GM23248 (cell line): ENCODE measurements at regions not wholly inside any gene's neighbourhood (a gene's known extent, or its start where the extent isn't known, plus 50 kb on each side); places are given as distances from the start of the nearest gene placed in this dataset.
"Not testable (repeated sequence)": the region's sequence is repeated elsewhere in the genome, so short reads cannot be mapped to it uniquely, and the experiment has no call there.

Experiments
- EZH2 ChIP-seq: fragments of 200-600 bp; sonication (generic); IDR thresholded peaks from 2 replicates; pipeline ENCODE4 v1.6.1; 2018; ENCODE audit warnings: antibody characterized with exemption, mild to moderate bottlenecking; ENCODE audit not compliant: insufficient read depth, poor library complexity, severe bottlenecking
- EZH2phosphoT487 ChIP-seq: fragments of 200-600 bp; sonication (generic); IDR thresholded peaks from 2 replicates; pipeline ENCODE4 v1.6.1; 2018; ENCODE audit warnings: antibody characterized with exemption, moderate library complexity, mild to moderate bottlenecking, low read depth; ENCODE audit not compliant: insufficient read depth

- not testable (repeated sequence) for TF ChIP-seq EZH2phosphoT487, EZH2
These were observed 336.0 kb upstream of the NMUR2 start for GRCh38 chr5:152741126-152741525.
